ENCODE measurements at regions not wholly inside any gene's neighbourhood (a gene's known extent, or its start where the extent isn't known, plus 50 kb on each side); places are given as distances from the start of the nearest gene placed in this dataset.
"Not testable (repeated sequence)": the region's sequence is repeated elsewhere in the genome, so short reads cannot be mapped to it uniquely, and the experiment has no call there.

- CTCF ChIA-PET: no interaction called here
- H3K4me3 ChIP-seq (ENCODE audit: low read length): no peak overlapping the region
- ATAC-seq (ENCODE audit: poor library complexity): no peak
These were observed 133.6 kb downstream of the TMEM121 start for GRCh38 chr14:105659935-105660527.

GRCh38 chr14:105660816-105661531 lies 134.6 kb downstream of the TMEM121 start:
- Mint-ChIP-seq H3K27ac (no peak overlapping the region), H3K36me3 (ENCODE audit: low read depth) (no peaks in the 10 kb centered on the region), H3K4me3 (no peak overlapping the region), H3K27me3 (peaks cover 17% of the 10 kb centered on the region), H3K4me1 (ENCODE audit: low read depth) (no peaks in the 10 kb centered on the region), H3K9me3 (peaks cover 18% of the 10 kb centered on the region)
- intact Hi-C loops (cut with DNase I, micrococcal nuclease): no loop called here
- Histone ChIP-seq H3K36me3 (ENCODE audit: insufficient read depth, low read length) (no peaks in the 10 kb centered on the region), H3K4me3 (ENCODE audit: low read length) (no peak overlapping the region), H3K9me3 (ENCODE audit: control insufficient read depth in 1 of 2, insufficient read depth in 1 of 2, low read length in 2 of 2) (peaks cover 0 to 11% of the 10 kb centered on the region in 2 experiments), H3K27ac (ENCODE audit: low read depth in 1 of 2, low read length in 2 of 2) (no peak overlapping the region), H3K4me1 (ENCODE audit: insufficient read depth, low read length) (no peaks in the 10 kb centered on the region), H3K27me3 (ENCODE audit: control insufficient read depth in 1 of 2, insufficient read depth in 2 of 2, low read length in 2 of 2) (peaks cover 0 to 5% of the 10 kb centered on the region in 2 experiments)
- POLR2A ChIA-PET: no interaction called here
- CTCF ChIA-PET: no interaction called here
- TF ChIP-seq CTCF (IDR thresholded peaks at IDR 0.05): no peak
- DNase-seq: no peak
- ATAC-seq (ENCODE audit: poor library complexity): no peak

More at GRCh38 chr14:105659935-105660527, 133.6 kb downstream of the TMEM121 start:
- Histone ChIP-seq H3K27ac (ENCODE audit: low read depth in 1 of 2, low read length in 2 of 2) (no peak overlapping the region), H3K9me3 (ENCODE audit: control insufficient read depth in 1 of 2, insufficient read depth in 1 of 2, low read length in 2 of 2) (peaks cover 0 to 11% of the 10 kb centered on the region in 2 experiments), H3K36me3 (ENCODE audit: insufficient read depth, low read length) (no peaks in the 10 kb centered on the region), H3K27me3 (ENCODE audit: control insufficient read depth in 1 of 2, insufficient read depth in 2 of 2, low read length in 2 of 2) (peaks cover 0 to 5% of the 10 kb centered on the region in 2 experiments), H3K4me1 (ENCODE audit: insufficient read depth, low read length) (no peaks in the 10 kb centered on the region)
- no peak for TF ChIP-seq CTCF (IDR thresholded peaks at IDR 0.05)
- no peak for DNase-seq
- Mint-ChIP-seq H3K27me3 (peaks cover 17% of the 10 kb centered on the region), H3K4me1 (ENCODE audit: low read depth) (no peaks in the 10 kb centered on the region), H3K27ac (no peak overlapping the region), H3K36me3 (ENCODE audit: low read depth) (no peaks in the 10 kb centered on the region), H3K9me3 (peaks cover 18% of the 10 kb centered on the region), H3K4me3 (no peak overlapping the region)
- intact Hi-C loops (cut with DNase I, micrococcal nuclease): no loop called here
- POLR2A ChIA-PET: no interaction called here

GRCh38 chr14:105662043-105662442 lies 135.7 kb downstream of the TMEM121 start:
- H3K27ac ChIP-seq (ENCODE audit: low read depth in 1 of 2, low read length in 2 of 2); DNase-seq; H3K27ac Mint-ChIP-seq; H3K4me1 Mint-ChIP-seq (ENCODE audit: low read depth); intact Hi-C loops (cut with DNase I, micrococcal nuclease); H3K4me3 Mint-ChIP-seq; H3K27me3 ChIP-seq (ENCODE audit: control insufficient read depth in 1 of 2, insufficient read depth in 2 of 2, low read length in 2 of 2); H3K4me3 ChIP-seq (ENCODE audit: low read length); H3K4me1 ChIP-seq (ENCODE audit: insufficient read depth, low read length); H3K36me3 Mint-ChIP-seq (ENCODE audit: low read depth); ATAC-seq (ENCODE audit: poor library complexity); CTCF ChIA-PET; POLR2A ChIA-PET; H3K36me3 ChIP-seq (ENCODE audit: insufficient read depth, low read length): not testable (repeated sequence)
- peaks cover 0 to 11% of the 10 kb centered on the region in 2 experiments for H3K9me3 ChIP-seq (ENCODE audit: control insufficient read depth in 1 of 2, insufficient read depth in 1 of 2, low read length in 2 of 2)
- peaks cover 18% of the 10 kb centered on the region for H3K9me3 Mint-ChIP-seq
- peaks cover 17% of the 10 kb centered on the region for H3K27me3 Mint-ChIP-seq

GRCh38 chr14:105662592-105662991 lies 136.2 kb downstream of the TMEM121 start:
- CTCF ChIA-PET; H3K4me1 ChIP-seq (ENCODE audit: insufficient read depth, low read length); H3K27ac ChIP-seq (ENCODE audit: low read depth in 1 of 2, low read length in 2 of 2); H3K36me3 ChIP-seq (ENCODE audit: insufficient read depth, low read length); H3K27ac Mint-ChIP-seq; H3K36me3 Mint-ChIP-seq (ENCODE audit: low read depth); H3K4me3 Mint-ChIP-seq; ATAC-seq (ENCODE audit: poor library complexity); H3K4me1 Mint-ChIP-seq (ENCODE audit: low read depth); intact Hi-C loops (cut with DNase I, micrococcal nuclease); H3K27me3 ChIP-seq (ENCODE audit: control insufficient read depth in 1 of 2, insufficient read depth in 2 of 2, low read length in 2 of 2); POLR2A ChIA-PET; DNase-seq; H3K4me3 ChIP-seq (ENCODE audit: low read length): not testable (repeated sequence)
- H3K9me3 Mint-ChIP-seq: peaks cover 15% of the 10 kb centered on the region
- peaks cover 17% of the 10 kb centered on the region for H3K27me3 Mint-ChIP-seq
- peaks cover 0 to 11% of the 10 kb centered on the region in 2 experiments for H3K9me3 ChIP-seq (ENCODE audit: control insufficient read depth in 1 of 2, insufficient read depth in 1 of 2, low read length in 2 of 2)

DNA sequence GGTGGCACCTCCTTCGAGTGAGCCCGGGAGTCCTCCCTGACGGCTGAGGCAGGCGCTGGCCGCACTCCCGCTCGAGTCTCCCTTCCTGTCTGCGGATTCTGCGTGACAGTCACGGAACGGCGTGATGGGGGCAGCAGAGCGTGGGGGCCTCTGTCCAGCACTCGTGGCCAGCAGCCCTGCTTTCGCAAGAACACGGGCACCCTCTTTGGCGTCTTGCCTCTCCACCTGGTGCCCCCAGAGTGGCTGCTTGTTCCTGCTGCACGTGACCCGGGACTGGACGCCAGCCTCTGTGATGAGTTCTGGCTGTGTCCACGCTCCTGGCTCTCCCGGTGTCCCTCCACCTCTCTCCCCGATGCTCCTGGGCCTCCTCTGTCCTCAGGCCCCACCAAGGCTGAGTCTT lies 136.9 kb downstream of the TMEM121 start:
- ATAC-seq (ENCODE audit: poor library complexity); H3K27ac Mint-ChIP-seq; H3K4me3 Mint-ChIP-seq; intact Hi-C loops (cut with DNase I, micrococcal nuclease); H3K9me3 ChIP-seq (ENCODE audit: control insufficient read depth in 1 of 2, insufficient read depth in 1 of 2, low read length in 2 of 2); H3K4me3 ChIP-seq (ENCODE audit: low read length); POLR2A ChIA-PET; H3K4me1 ChIP-seq (ENCODE audit: insufficient read depth, low read length); H3K27ac ChIP-seq (ENCODE audit: low read depth in 1 of 2, low read length in 2 of 2); H3K4me1 Mint-ChIP-seq (ENCODE audit: low read depth); H3K36me3 ChIP-seq (ENCODE audit: insufficient read depth, low read length); H3K36me3 Mint-ChIP-seq (ENCODE audit: low read depth); H3K27me3 ChIP-seq (ENCODE audit: control insufficient read depth in 1 of 2, insufficient read depth in 2 of 2, low read length in 2 of 2); CTCF ChIA-PET; DNase-seq: not testable (repeated sequence)
- Mint-ChIP-seq H3K9me3 (peaks cover 15% of the 10 kb centered on the region), H3K27me3 (peaks cover 17% of the 10 kb centered on the region)

Measured in CD4-positive, alpha-beta T cell (primary cell).